Thoracic aorta (tissue), 2 donors: ENCODE measurements at regions not wholly inside any gene's neighbourhood (a gene's known extent, or its start where the extent isn't known, plus 50 kb on each side); places are given as distances from the start of the nearest gene placed in this dataset.

Experiments used
- ATAC-seq: fragments of 150-250 bp; one replicate; pipeline ENCODE4 v1.8.0; 2017; ENCODE audit warnings: low read depth; ENCODE audit not compliant: insufficient number of reproducible peaks, low FRiP score
- DNase-seq: peaks from one replicate; pipeline ENCODE4 v3.0.0-alpha.2; 2020; ENCODE audit warnings: low spot score
- H3K27ac ChIP-seq, 2 donors: fragments of 200-600 bp; sonication (generic); 1 replicate in 1 of 2; 2 replicates in 1 of 2; pipeline ENCODE4 v1.5.1; 2016; ENCODE audit warnings: mild to moderate bottlenecking in 2 of 2, moderate library complexity in 2 of 2
- H3K27me3 ChIP-seq: fragments of 200-600 bp; sonication (generic); replicated peaks from 2 replicates; pipeline ENCODE4 v1.6.0; 2016; ENCODE audit warnings: mild to moderate bottlenecking; ENCODE audit not compliant: insufficient read depth
- H3K36me3 ChIP-seq: fragments of 200-600 bp; sonication (generic); one replicate; pipeline ENCODE4 v1.5.1; 2016
- H3K4me1 ChIP-seq, 2 donors: fragments of 200-600 bp; sonication (generic); 1 replicate in 1 of 2; 2 replicates in 1 of 2; pipeline versions ENCODE4 v1.5.1 to v1.6.0; 2016; ENCODE audit warnings: low read depth in 2 of 2, mild to moderate bottlenecking in 1 of 2; ENCODE audit not compliant: control insufficient read depth in 1 of 2
- H3K4me3 ChIP-seq: fragments of 200-600 bp; sonication (generic); 2 replicates; pipeline ENCODE4 v1.5.1; 2016; ENCODE audit warnings: mild to moderate bottlenecking
- H3K9me3 ChIP-seq: fragments of 200-600 bp; sonication (generic); 2 replicates; pipeline ENCODE4 v1.5.1; 2016
- TF ChIP-seq, protein P1 (sequence below): fragments of 200-600 bp; sonication (generic); IDR thresholded peaks from one replicate; pipeline ENCODE4 v1.5.1; 2019; ENCODE audit warnings: antibody characterized with exemption

DNA sequence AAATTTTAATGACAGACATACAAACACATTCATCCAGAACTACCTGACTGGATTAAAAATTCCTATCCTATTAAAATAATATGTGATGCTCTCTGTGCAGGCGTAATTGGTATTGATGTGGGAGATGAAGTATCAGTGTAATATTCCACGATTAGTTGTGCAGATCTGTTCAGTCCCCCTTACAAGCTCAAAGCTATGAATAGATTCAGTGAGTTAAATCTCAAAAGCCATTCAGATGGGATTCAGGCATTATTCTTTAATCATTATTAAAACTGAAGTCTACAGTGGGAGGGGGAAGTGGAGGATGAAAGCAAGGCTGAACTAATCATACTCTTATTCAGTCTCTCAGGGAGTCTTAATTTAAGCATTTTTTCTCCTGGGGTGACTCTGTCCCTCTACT is 855.8 kb downstream of the EFNA5 start:
- Histone ChIP-seq H3K4me1 (no peaks in the 10 kb centered on the region), H3K27me3 (no peaks in the 10 kb centered on the region), H3K36me3 (no peaks in the 10 kb centered on the region), H3K4me3 (no peak overlapping the region), H3K27ac (no peak overlapping the region), H3K9me3 (no peaks in the 10 kb centered on the region)
- DNase-seq = no peak
- TF ChIP-seq, protein P1, sequence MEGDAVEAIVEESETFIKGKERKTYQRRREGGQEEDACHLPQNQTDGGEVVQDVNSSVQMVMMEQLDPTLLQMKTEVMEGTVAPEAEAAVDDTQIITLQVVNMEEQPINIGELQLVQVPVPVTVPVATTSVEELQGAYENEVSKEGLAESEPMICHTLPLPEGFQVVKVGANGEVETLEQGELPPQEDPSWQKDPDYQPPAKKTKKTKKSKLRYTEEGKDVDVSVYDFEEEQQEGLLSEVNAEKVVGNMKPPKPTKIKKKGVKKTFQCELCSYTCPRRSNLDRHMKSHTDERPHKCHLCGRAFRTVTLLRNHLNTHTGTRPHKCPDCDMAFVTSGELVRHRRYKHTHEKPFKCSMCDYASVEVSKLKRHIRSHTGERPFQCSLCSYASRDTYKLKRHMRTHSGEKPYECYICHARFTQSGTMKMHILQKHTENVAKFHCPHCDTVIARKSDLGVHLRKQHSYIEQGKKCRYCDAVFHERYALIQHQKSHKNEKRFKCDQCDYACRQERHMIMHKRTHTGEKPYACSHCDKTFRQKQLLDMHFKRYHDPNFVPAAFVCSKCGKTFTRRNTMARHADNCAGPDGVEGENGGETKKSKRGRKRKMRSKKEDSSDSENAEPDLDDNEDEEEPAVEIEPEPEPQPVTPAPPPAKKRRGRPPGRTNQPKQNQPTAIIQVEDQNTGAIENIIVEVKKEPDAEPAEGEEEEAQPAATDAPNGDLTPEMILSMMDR = no peak
- no peak for ATAC-seq

DNA sequence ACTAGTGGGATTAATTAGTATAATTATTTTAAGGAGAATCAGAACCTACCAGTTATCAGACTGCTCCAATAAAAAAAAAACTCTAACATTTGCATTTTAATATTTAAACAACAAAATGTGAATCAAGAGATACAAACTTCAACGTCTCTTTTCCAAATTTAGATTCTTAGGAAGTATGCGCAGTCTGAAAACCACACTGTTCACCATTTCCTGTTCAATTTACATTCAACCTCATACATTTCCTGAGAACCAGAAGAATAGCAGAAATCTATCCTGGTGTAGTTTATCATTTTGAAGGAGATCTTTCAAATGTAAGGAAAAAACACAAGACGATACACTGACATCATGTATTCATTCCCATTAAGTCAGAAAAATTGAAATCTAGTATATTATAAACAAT is 869.2 kb downstream of the EFNA5 start:
- Histone ChIP-seq H3K27ac (no peak overlapping the region), H3K36me3 (no peaks in the 10 kb centered on the region), H3K27me3 (no peaks in the 10 kb centered on the region), H3K4me3 (no peak overlapping the region), H3K4me1 (no peaks in the 10 kb centered on the region), H3K9me3 (no peaks in the 10 kb centered on the region)
- ATAC-seq (no peak), DNase-seq (no peak)
- TF ChIP-seq, protein P1 = no peak

DNA sequence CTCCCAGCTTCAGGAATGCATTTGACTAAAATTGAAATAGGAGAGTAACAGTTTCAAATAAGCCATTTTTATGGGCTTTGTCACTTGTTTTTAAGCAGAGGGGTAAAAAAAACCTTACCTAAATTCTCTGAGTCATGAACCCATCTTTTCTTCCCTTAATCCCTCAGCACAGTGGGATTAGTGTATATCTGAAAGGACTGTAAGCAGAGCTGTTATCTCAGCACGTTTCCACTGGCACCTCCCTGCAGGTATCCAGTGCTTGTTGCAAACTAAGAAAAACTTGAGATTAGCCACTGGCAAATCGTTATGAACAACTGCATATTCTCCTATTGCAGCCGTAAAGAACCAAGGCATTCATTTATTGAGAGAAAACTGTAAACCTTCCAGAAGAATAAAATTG is 872.7 kb downstream of the EFNA5 start:
- Histone ChIP-seq H3K27me3 (no peaks in the 10 kb centered on the region), H3K4me1 (no peaks in the 10 kb centered on the region), H3K36me3 (no peaks in the 10 kb centered on the region), H3K27ac (no peak overlapping the region), H3K9me3 (no peaks in the 10 kb centered on the region), H3K4me3 (no peak overlapping the region)
- TF ChIP-seq, protein P1 = no peak
- ATAC-seq = no peak
- no peak for DNase-seq

DNA sequence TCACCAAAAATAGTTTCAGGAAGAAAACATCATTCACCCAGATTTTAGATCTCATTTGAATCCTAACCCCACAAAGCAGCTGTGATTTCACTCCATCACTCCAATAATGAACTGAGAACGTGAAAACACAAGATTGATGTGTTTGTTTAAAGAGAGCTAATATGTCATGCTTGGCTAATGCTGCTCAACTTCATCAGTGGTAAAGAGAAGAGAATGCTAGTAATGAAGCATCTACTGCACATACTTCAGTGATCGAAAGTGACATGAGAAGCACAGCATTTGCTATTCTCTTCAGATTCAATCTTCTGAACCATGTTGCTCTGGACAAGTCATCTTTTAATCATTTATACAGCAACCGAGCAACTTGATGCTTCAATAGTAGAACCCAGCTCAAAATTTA is 874.7 kb downstream of the EFNA5 start:
- Histone ChIP-seq H3K27me3 (no peaks in the 10 kb centered on the region), H3K4me3 (no peak overlapping the region), H3K36me3 (no peaks in the 10 kb centered on the region), H3K9me3 (no peaks in the 10 kb centered on the region), H3K27ac (no peak overlapping the region), H3K4me1 (no peaks in the 10 kb centered on the region)
- ATAC-seq (no peak), DNase-seq (no peak)
- TF ChIP-seq, protein P1 = no peak

DNA sequence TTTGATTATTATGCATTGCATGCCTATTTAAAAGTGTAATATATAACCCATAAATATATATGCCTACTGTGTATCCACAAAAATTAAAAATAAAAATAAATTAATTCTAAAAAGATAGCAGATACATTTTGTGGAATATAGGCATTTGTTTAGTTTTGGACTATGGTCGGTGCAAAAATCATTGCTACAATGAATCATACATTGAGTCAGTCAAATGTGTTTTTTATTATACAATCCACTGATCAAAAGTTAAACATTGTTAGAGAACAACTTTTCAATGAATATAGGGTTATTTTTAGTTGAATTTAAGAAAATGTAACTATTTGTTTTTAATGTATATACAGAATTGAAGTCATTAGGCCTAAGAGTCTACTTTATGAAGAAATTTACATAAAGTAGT is 885.9 kb downstream of the EFNA5 start:
- Histone ChIP-seq H3K27ac (no peak overlapping the region), H3K27me3 (no peaks in the 10 kb centered on the region), H3K9me3 (no peaks in the 10 kb centered on the region), H3K36me3 (no peaks in the 10 kb centered on the region), H3K4me1 (no peaks in the 10 kb centered on the region), H3K4me3 (no peak overlapping the region)
- DNase-seq = no peak
- TF ChIP-seq, protein P1 = no peak
- ATAC-seq = no peak
